Stimulated activated naive B cell treated with anti-CD40 and anti-IgM and Interleukin-4, amounts not matched to agents 10 μg/mL and 1 μg/mL and 100 μg/mL, for 72 hours (primary cell): ENCODE measurements at regions not wholly inside any gene's neighbourhood (a gene's known extent, or its start where the extent isn't known, plus 50 kb on each side); places are given as distances from the start of the nearest gene placed in this dataset.
"Not testable (repeated sequence)": the region's sequence is repeated elsewhere in the genome, so short reads cannot be mapped to it uniquely, and the experiment has no call there.

Source experiments
- ATAC-seq, 2 donors: fragments of 150-1000 bp; cut with Tn5 transposase; replicated peaks; 2 replicates each; pipeline ENCODE4 v1.10.0; 2021; ENCODE audit warnings: moderate library complexity in 1 of 2
- DNase-seq: peaks from one replicate; pipeline ENCODE4 v3.0.0; 2021
- H3K27ac Mint-ChIP-seq: one replicate; pipeline ENCODE4 v1.8.0; 2022; ENCODE audit warnings: mild to moderate bottlenecking, mixed read lengths
- H3K27me3 Mint-ChIP-seq, 2 donors: one replicate each; pipeline ENCODE4 v1.8.0; 2022; ENCODE audit warnings: mixed read lengths in 2 of 2
- H3K36me3 Mint-ChIP-seq, 2 donors: one replicate each; pipeline ENCODE4 v1.8.0; 2022; ENCODE audit warnings: mixed read lengths in 2 of 2, mild to moderate bottlenecking in 1 of 2
- H3K4me1 Mint-ChIP-seq, 2 donors: one replicate each; pipeline ENCODE4 v1.8.0; 2022; ENCODE audit warnings: mixed read lengths in 2 of 2, mild to moderate bottlenecking in 1 of 2
- H3K4me3 Mint-ChIP-seq, 2 donors: one replicate each; pipeline ENCODE4 v1.8.0; 2022; ENCODE audit warnings: mild to moderate bottlenecking in 2 of 2, mixed read lengths in 2 of 2, moderate library complexity in 1 of 2
- H3K9me3 Mint-ChIP-seq, 2 donors: one replicate each; pipeline ENCODE4 v1.8.0; 2022; ENCODE audit warnings: mixed read lengths in 2 of 2, mild to moderate bottlenecking in 1 of 2

DNA sequence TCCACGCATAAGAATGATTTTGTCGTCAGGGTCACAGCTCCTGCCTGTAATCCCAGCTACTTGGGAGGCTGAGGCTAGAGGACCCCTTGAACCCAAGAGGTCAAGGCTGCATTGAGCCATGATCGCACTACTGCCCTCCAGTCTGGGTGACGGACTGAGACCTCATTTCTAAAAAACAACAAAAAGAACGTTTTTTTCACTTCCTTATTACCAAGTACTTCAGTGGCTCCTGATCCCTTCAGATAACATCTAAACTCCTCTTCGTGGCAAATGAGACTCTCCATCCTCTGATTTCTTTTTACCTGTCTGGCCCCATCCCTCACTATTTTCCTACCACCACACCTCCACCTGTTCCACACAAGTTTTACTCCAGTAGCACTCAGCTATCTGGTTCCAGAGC lies 105.4 kb upstream of the TLK1 start:
- DNase-seq (no peak), ATAC-seq (peak; percentile 53 to 58)
- H3K9me3 Mint-ChIP-seq, result no peaks in the 10 kb centered on the region
- peaks cover 10 to 22% of the 10 kb centered on the region in 2 donors for H3K4me1 Mint-ChIP-seq
- no peak overlapping the region for H3K27ac Mint-ChIP-seq
- no peaks in the 10 kb centered on the region for H3K27me3 Mint-ChIP-seq
- H3K36me3 Mint-ChIP-seq, result peaks cover 2 to 4% of the 10 kb centered on the region in 2 donors
- no peak overlapping the region for H3K4me3 Mint-ChIP-seq

DNA sequence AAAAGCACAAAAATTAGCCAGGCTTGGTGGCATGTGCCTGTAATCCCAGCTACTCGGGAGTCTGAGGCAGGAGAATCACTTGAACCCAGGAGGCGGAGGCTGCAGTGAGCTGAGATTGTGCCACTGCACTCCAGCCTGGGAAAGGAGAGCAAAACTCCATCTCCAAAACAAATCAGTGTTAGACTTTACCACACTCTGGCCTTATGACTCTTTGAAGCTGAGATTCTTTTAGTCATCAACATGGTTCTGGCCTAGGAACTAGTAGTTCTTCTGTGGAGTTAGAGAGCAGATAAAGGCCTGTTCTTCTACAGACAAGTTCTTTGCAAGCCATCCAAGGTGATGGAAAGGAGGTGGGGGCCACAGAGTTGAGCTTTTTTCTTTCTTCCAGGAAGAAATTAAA lies 100.8 kb upstream of the TLK1 start:
- ATAC-seq, H3K27me3 Mint-ChIP-seq, H3K36me3 Mint-ChIP-seq, H3K9me3 Mint-ChIP-seq, H3K4me3 Mint-ChIP-seq, DNase-seq: not testable (repeated sequence)
- Mint-ChIP-seq H3K4me1 (peaks cover 20 to 43% of the 10 kb centered on the region in 2 donors), H3K27ac (peak overlapping the region; percentile 75)

GRCh38 chr2:171260471-171261424 lies 100.1 kb upstream of the TLK1 start:
- Mint-ChIP-seq H3K4me1 (peaks cover 22 to 43% of the 10 kb centered on the region in 2 donors), H3K27ac (peak overlapping the region; percentile 75), H3K4me3 (peak overlapping the region; percentile 12 to 42), H3K36me3 (peaks cover 2 to 4% of the 10 kb centered on the region in 2 donors), H3K27me3 (no peaks in the 10 kb centered on the region), H3K9me3 (no peaks in the 10 kb centered on the region)
- DNase-seq (peak; percentile 51), ATAC-seq (peak; percentile 94 to 97)

- H3K27me3 Mint-ChIP-seq, result peaks cover 0 to 4% of the 10 kb centered on the region in 2 donors
- no peak for ATAC-seq
- no peak for DNase-seq
- H3K9me3 Mint-ChIP-seq, result no peaks in the 10 kb centered on the region
- H3K27ac Mint-ChIP-seq, result no peak overlapping the region
- H3K4me3 Mint-ChIP-seq, result no peak overlapping the region
- peaks cover 8 to 18% of the 10 kb centered on the region in 2 donors for H3K4me1 Mint-ChIP-seq
- H3K36me3 Mint-ChIP-seq, result peaks cover 0 to 4% of the 10 kb centered on the region in 2 donors
Observed at GRCh38 chr2:171254666-171255065, 94.0 kb upstream of the TLK1 start.

- no peak overlapping the region for H3K27ac Mint-ChIP-seq
- peaks cover 0 to 4% of the 10 kb centered on the region in 2 donors for H3K27me3 Mint-ChIP-seq
- no peak overlapping the region for H3K4me3 Mint-ChIP-seq
- peaks cover 0 to 4% of the 10 kb centered on the region in 2 donors for H3K36me3 Mint-ChIP-seq
- peaks cover 10 to 20% of the 10 kb centered on the region in 2 donors for H3K4me1 Mint-ChIP-seq
- DNase-seq, result no peak
- H3K9me3 Mint-ChIP-seq, result no peaks in the 10 kb centered on the region
- no peak for ATAC-seq
Observed at GRCh38 chr2:171253900-171254650, 93.4 kb upstream of the TLK1 start.

GRCh38 chr2:171253279-171253678 lies 92.6 kb upstream of the TLK1 start:
- DNase-seq (no peak), ATAC-seq (no peak)
- peaks cover 0 to 4% of the 10 kb centered on the region in 2 donors for H3K27me3 Mint-ChIP-seq
- H3K4me1 Mint-ChIP-seq, result peaks cover 13 to 24% of the 10 kb centered on the region in 2 donors
- H3K4me3 Mint-ChIP-seq, result no peak overlapping the region
- peaks cover 0 to 4% of the 10 kb centered on the region in 2 donors for H3K36me3 Mint-ChIP-seq
- H3K9me3 Mint-ChIP-seq, result no peaks in the 10 kb centered on the region
- no peak overlapping the region for H3K27ac Mint-ChIP-seq

GRCh38 chr2:171249689-171250088 lies 89.0 kb upstream of the TLK1 start:
- Mint-ChIP-seq H3K27ac (peak overlapping the region; percentile 53), H3K9me3 (peaks cover 9 to 14% of the 10 kb centered on the region in 2 donors), H3K27me3 (peaks cover 0 to 4% of the 10 kb centered on the region in 2 donors), H3K4me1 (peaks cover 26 to 38% of the 10 kb centered on the region in 2 donors), H3K36me3 (peaks cover 14 to 24% of the 10 kb centered on the region in 2 donors), H3K4me3 (no peak overlapping the region)
- DNase-seq (no peak), ATAC-seq (no peak)

GRCh38 chr2:171247741-171248662 lies 87.3 kb upstream of the TLK1 start:
- Mint-ChIP-seq H3K4me1 (peaks cover 30 to 48% of the 10 kb centered on the region in 2 donors), H3K27me3 (peaks cover 0 to 4% of the 10 kb centered on the region in 2 donors), H3K36me3 (peaks cover 18 to 31% of the 10 kb centered on the region in 2 donors), H3K4me3 (peak overlapping the region; percentile 14), H3K27ac (peak overlapping the region; percentile 62), H3K9me3 (peaks cover 14 to 23% of the 10 kb centered on the region in 2 donors)
- ATAC-seq (peak; percentile 94 to 95), DNase-seq (peak; percentile 12)

GRCh38 chr2:171244970-171245782 lies 84.5 kb upstream of the TLK1 start:
- peak overlapping the region; percentile 14 for H3K27ac Mint-ChIP-seq
- ATAC-seq, result no peak
- H3K4me1 Mint-ChIP-seq, result peaks cover 30 to 43% of the 10 kb centered on the region in 2 donors
- no peak overlapping the region for H3K4me3 Mint-ChIP-seq
- H3K27me3 Mint-ChIP-seq, result peaks cover 0 to 4% of the 10 kb centered on the region in 2 donors
- H3K9me3 Mint-ChIP-seq, result peaks cover 14 to 23% of the 10 kb centered on the region in 2 donors
- peaks cover 18 to 31% of the 10 kb centered on the region in 2 donors for H3K36me3 Mint-ChIP-seq
- DNase-seq, result no peak

- H3K36me3 Mint-ChIP-seq, result peaks cover 18 to 27% of the 10 kb centered on the region in 2 donors
- H3K4me1 Mint-ChIP-seq, result peaks cover 29 to 37% of the 10 kb centered on the region in 2 donors
- DNase-seq (no peak), ATAC-seq (no peak)
- H3K9me3 Mint-ChIP-seq, result peaks cover 14 to 23% of the 10 kb centered on the region in 2 donors
- H3K4me3 Mint-ChIP-seq, result no peak overlapping the region
- no peaks in the 10 kb centered on the region for H3K27me3 Mint-ChIP-seq
- H3K27ac Mint-ChIP-seq, result no peak overlapping the region
Observed at GRCh38 chr2:171244466-171244969, 83.8 kb upstream of the TLK1 start.

DNA sequence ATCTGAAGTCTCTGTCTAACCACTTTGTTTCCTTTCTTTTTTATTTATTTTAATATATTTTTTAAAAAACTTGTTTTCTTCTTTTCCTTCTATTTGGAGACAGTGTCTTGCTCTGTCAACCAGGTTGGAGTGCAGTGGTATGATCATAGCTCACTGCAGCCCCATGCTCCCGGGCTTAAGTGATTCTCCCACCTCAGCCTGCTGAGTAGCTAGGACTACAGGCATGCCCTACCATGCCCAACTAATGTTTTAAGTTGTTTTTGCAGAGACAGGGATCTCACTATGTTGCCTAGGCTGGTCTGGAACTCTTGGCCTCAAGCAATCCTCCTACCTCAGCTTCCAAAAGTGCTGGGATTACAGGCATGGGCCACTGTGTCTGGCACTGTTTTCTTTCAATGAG lies 81.1 kb upstream of the TLK1 start:
- no peaks in the 10 kb centered on the region for H3K27me3 Mint-ChIP-seq

DNA sequence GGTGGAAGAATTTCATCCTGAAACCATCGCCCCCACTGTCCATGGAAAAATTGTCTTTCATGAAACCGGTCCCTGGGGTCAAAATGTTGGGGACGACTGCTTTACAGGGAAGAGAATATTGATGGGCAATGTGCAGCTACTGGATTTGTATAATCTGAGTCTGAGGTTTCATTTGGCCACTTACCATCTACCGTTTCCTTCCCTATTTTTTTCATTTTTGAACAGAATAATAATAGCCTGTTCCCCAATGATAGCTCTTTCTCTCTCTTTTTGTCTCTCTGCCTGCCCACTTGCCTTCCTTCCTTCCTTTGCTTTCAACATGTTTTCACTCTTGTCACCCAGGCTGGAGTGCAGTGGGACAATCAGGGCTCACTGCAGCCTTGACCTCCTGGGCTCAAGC lies 78.3 kb upstream of the TLK1 start:
- H3K9me3 Mint-ChIP-seq, result peaks cover 0 to 2% of the 10 kb centered on the region in 2 donors
- DNase-seq, result no peak
- H3K27me3 Mint-ChIP-seq, result no peaks in the 10 kb centered on the region
- H3K4me3 Mint-ChIP-seq, result no peak overlapping the region
- no peak overlapping the region for H3K27ac Mint-ChIP-seq
- no peak for ATAC-seq
- H3K36me3 Mint-ChIP-seq, result no peaks in the 10 kb centered on the region
- peaks cover 10 to 18% of the 10 kb centered on the region in 2 donors for H3K4me1 Mint-ChIP-seq

More for the DNA sequence above, 81.1 kb upstream of the TLK1 start:
- DNase-seq (no peak), ATAC-seq (no peak)
- Mint-ChIP-seq H3K36me3 (peaks cover 16 to 19% of the 10 kb centered on the region in 2 donors), H3K4me3 (no peak overlapping the region), H3K9me3 (peaks cover 13 to 20% of the 10 kb centered on the region in 2 donors), H3K27ac (no peak overlapping the region), H3K4me1 (peaks cover 16 to 22% of the 10 kb centered on the region in 2 donors)
